GM12865 (cell line): ENCODE measurements at regions not wholly inside any gene's neighbourhood (a gene's known extent, or its start where the extent isn't known, plus 50 kb on each side); places are given as distances from the start of the nearest gene placed in this dataset.

Experiments
- DNase-seq: peaks from one replicate; pipeline ENCODE4 v3.0.0; 2010; ENCODE audit warnings: low read depth
- H3K4me3 ChIP-seq: 2 replicates; pipeline ENCODE4 v1.5.1; 2011; ENCODE audit warnings: mild to moderate bottlenecking, low read depth, low read length, control low read depth
- CTCF ChIP-seq: IDR thresholded peaks from 2 replicates; pipeline ENCODE4 v1.5.1; 2011; ENCODE audit warnings: low read length, control low read depth, low read depth, inconsistent platforms; ENCODE audit not compliant: insufficient read depth; ENCODE audit errors: missing control alignments

GRCh38 chr2:6073191-6074088, 381.3 kb downstream of the SOX11 start:
- H3K4me3 ChIP-seq: no peak overlapping the region
- peak; percentile 26 for DNase-seq
- TF ChIP-seq CTCF: no peak

GRCh38 chr2:6074089-6074643, 382.0 kb downstream of the SOX11 start:
- no peak for DNase-seq

GRCh38 chr2:6077585-6077984, 385.4 kb downstream of the SOX11 start:
- DNase-seq: no peak
- TF ChIP-seq CTCF: no peak
- H3K4me3 ChIP-seq: no peak overlapping the region

More at GRCh38 chr2:6074089-6074643, 382.0 kb downstream of the SOX11 start:
- H3K4me3 ChIP-seq: no peak overlapping the region
- no peak for TF ChIP-seq CTCF

GRCh38 chr2:6078414-6078813, 386.2 kb downstream of the SOX11 start:
- H3K4me3 ChIP-seq: no peak overlapping the region
- no peak for DNase-seq
- TF ChIP-seq CTCF: no peak

- H3K4me3 ChIP-seq: no peak overlapping the region
- TF ChIP-seq CTCF: no peak
- DNase-seq: no peak
Observed at GRCh38 chr2:6079405-6079804, 387.2 kb downstream of the SOX11 start.

GRCh38 chr2:6080932-6081753, 389.0 kb downstream of the SOX11 start:
- no peak for TF ChIP-seq CTCF
- DNase-seq: no peak
- no peak overlapping the region for H3K4me3 ChIP-seq
